H1 (cell line): ENCODE measurements at regions not wholly inside any gene's neighbourhood (a gene's known extent, or its start where the extent isn't known, plus 50 kb on each side); places are given as distances from the start of the nearest gene placed in this dataset.

ENCODE experiments used
- CTCF ChIA-PET: fragments of 300-600 bp; sonication (Branson Sonifier 250); formaldehyde crosslinking; loops from one replicate; lab custom pipeline; 2021; ENCODE audit not compliant: partially characterized antibody; lab: Charles Lee
- POLR2A ChIA-PET: fragments of 300-600 bp; sonication (Branson Sonifier 250); formaldehyde crosslinking; loops from one replicate; lab custom pipeline; 2021; ENCODE audit warnings: inconsistent platforms; ENCODE audit not compliant: partially characterized antibody; lab: Charles Lee
- DNase-seq, 2 experiments: peaks; one replicate each; pipeline versions ENCODE4 v3.0.0 to v3.0.0-alpha.2; 2010 to 2022; ENCODE audit warnings: low spot score in 2 of 2, low read depth in 1 of 2, mixed read lengths in 1 of 2
- FAIRE-seq: peaks from 2 replicates; lab custom pipeline; 2011; peaks lifted over from hg19 to GRCh38; lab: Jason Lieb, UNC
- H2AFZ ChIP-seq: 2 replicates; pipeline ENCODE4 v1.8.1; 2012; ENCODE audit warnings: low read length, inconsistent platforms
- H2AK5ac ChIP-seq: 2 replicates; pipeline ENCODE4 v1.6.1; 2013; ENCODE audit warnings: low read depth, low read length
- H2BK120ac ChIP-seq: replicated peaks from 2 replicates; pipeline ENCODE3; 2013; ENCODE audit warnings: low read depth, low read length, inconsistent platforms
- H2BK12ac ChIP-seq: 2 replicates; pipeline ENCODE4 v1.6.1; 2013; ENCODE audit warnings: low read depth, low read length
- H2BK15ac ChIP-seq: 2 replicates; pipeline ENCODE4 v1.6.1; 2013; ENCODE audit warnings: low read length
- H2BK20ac ChIP-seq: 2 replicates; pipeline ENCODE4 v1.6.1; 2013; ENCODE audit warnings: low read length
- H2BK5ac ChIP-seq: 2 replicates; pipeline ENCODE4 v1.6.1; 2013; ENCODE audit warnings: low read depth, low read length
- H3K14ac ChIP-seq: 2 replicates; pipeline ENCODE4 v1.6.1; 2013; ENCODE audit warnings: inconsistent platforms; ENCODE audit not compliant: insufficient read length
- H3K18ac ChIP-seq: 2 replicates; pipeline ENCODE4 v1.6.1; 2013; ENCODE audit warnings: low read length; ENCODE audit errors: extremely low read depth
- H3K23ac ChIP-seq: 2 replicates; pipeline ENCODE4 v1.6.1; 2013; ENCODE audit warnings: inconsistent platforms; ENCODE audit not compliant: insufficient read length
- H3K23me2 ChIP-seq: 2 replicates; pipeline ENCODE4 v1.6.1; 2013; ENCODE audit warnings: low read depth, low read length
- H3K27ac ChIP-seq: 2 replicates; pipeline ENCODE4 v1.6.1; 2011; ENCODE audit warnings: low read depth, low read length, inconsistent platforms
- H3K27me3 ChIP-seq, 4 experiments: replicated peaks in 1 of 4; 1 replicate in 1 of 4; 2 replicates in 3 of 4; pipeline versions ENCODE4 v1.6.1 to v1.8.1; 2011 to 2013; ENCODE audit warnings: low read length in 3 of 4, mild to moderate bottlenecking in 3 of 4, inconsistent platforms in 2 of 4, mixed read lengths in 2 of 4, moderate library complexity in 1 of 4; ENCODE audit not compliant: control insufficient read depth in 3 of 4, insufficient read depth in 3 of 4; ENCODE audit errors: extremely low read depth in 1 of 4
- H3K36me3 ChIP-seq, 4 experiments: 2 replicates each; pipeline versions ENCODE4 v1.6.1 to v1.8.1; 2011 to 2013; ENCODE audit warnings: mild to moderate bottlenecking in 4 of 4, low read length in 3 of 4, moderate library complexity in 2 of 4, control low read depth in 1 of 4, inconsistent platforms in 1 of 4; ENCODE audit not compliant: insufficient read depth in 4 of 4, control insufficient read depth in 2 of 4
- H3K4ac ChIP-seq: replicated peaks from 2 replicates; pipeline ENCODE3; 2013; ENCODE audit warnings: low read length, low read depth, mixed read lengths, inconsistent platforms; ENCODE audit not compliant: insufficient read length
- H3K4me1 ChIP-seq, 4 experiments: replicated peaks in 1 of 4; 1 replicate in 1 of 4; 2 replicates in 3 of 4; pipeline versions ENCODE4 v1.6.1 to v1.8.1; 2011 to 2013; ENCODE audit warnings: low read length in 3 of 4, inconsistent platforms in 2 of 4, mixed read lengths in 1 of 4; ENCODE audit not compliant: insufficient read depth in 4 of 4, control insufficient read depth in 3 of 4
- H3K4me2 ChIP-seq, 2 experiments: 2 replicates each; pipeline versions ENCODE4 v1.6.1 to v1.8.1; 2011 to 2013; ENCODE audit warnings: low read depth in 2 of 2, low read length in 2 of 2, control low read depth in 1 of 2, inconsistent platforms in 1 of 2, mild to moderate bottlenecking in 1 of 2; ENCODE audit not compliant: insufficient read depth in 1 of 2
- H3K4me3 ChIP-seq, 4 experiments: fragments of 200-600, 300-600 bp in 1 of 4; sonication (generic), shearing (Covaris generic), sonication (Bioruptor Twin) in 1 of 4; 2 replicates each; pipeline versions ENCODE4 v1.5.1 to v1.8.1; 2011 to 2016; ENCODE audit warnings: low read length in 4 of 4, low read depth in 3 of 4, control low read depth in 2 of 4, inconsistent platforms in 2 of 4, mild to moderate bottlenecking in 2 of 4, mixed read lengths in 1 of 4, moderate library complexity in 1 of 4; ENCODE audit not compliant: insufficient read depth in 2 of 4; ENCODE audit errors: extremely low read depth in 1 of 4
- H3K56ac ChIP-seq: replicated peaks from 2 replicates; pipeline ENCODE3; 2013; ENCODE audit warnings: low read depth, mild to moderate bottlenecking, mixed read lengths, low read length, inconsistent platforms; ENCODE audit not compliant: insufficient read length
- H3K79me1 ChIP-seq: 2 replicates; pipeline ENCODE4 v1.6.1; 2013; ENCODE audit warnings: low read depth, low read length, control low read depth
- H3K79me2 ChIP-seq, 2 experiments: 2 replicates each; pipeline versions ENCODE4 v1.6.1 to v1.8.1; 2012 to 2013; ENCODE audit warnings: low read length in 2 of 2, mild to moderate bottlenecking in 2 of 2, inconsistent platforms in 1 of 2; ENCODE audit not compliant: insufficient read depth in 2 of 2, control insufficient read depth in 1 of 2
- H3K9ac ChIP-seq, 4 experiments: replicated peaks in 1 of 4; 1 replicate in 1 of 4; 2 replicates in 3 of 4; pipeline versions ENCODE4 v1.6.1 to v1.8.1; 2011 to 2013; ENCODE audit warnings: low read depth in 3 of 4, low read length in 3 of 4, control low read depth in 2 of 4, mild to moderate bottlenecking in 2 of 4, moderate library complexity in 2 of 4, inconsistent platforms in 1 of 4; ENCODE audit errors: extremely low read depth in 1 of 4
- H3K9me3 ChIP-seq, 2 experiments: 2 replicates each; pipeline versions ENCODE4 v1.6.1 to v1.8.1; 2012 to 2013; ENCODE audit warnings: mild to moderate bottlenecking in 2 of 2, moderate library complexity in 2 of 2, control low read depth in 1 of 2, inconsistent platforms in 1 of 2, low read depth in 1 of 2, low read length in 1 of 2, mixed read lengths in 1 of 2; ENCODE audit not compliant: insufficient read depth in 2 of 2
- H4K20me1 ChIP-seq, 2 experiments: replicated peaks in 1 of 2; 2 replicates each; pipeline versions ENCODE3 to v1.8.1; 2011 to 2013; ENCODE audit warnings: inconsistent platforms in 2 of 2, low read length in 2 of 2, mild to moderate bottlenecking in 1 of 2; ENCODE audit not compliant: insufficient read depth in 2 of 2, control insufficient read depth in 1 of 2
- H4K5ac ChIP-seq: 2 replicates; pipeline ENCODE4 v1.6.1; 2013; ENCODE audit warnings: low read length, low read depth, mixed read lengths, inconsistent platforms; ENCODE audit not compliant: insufficient read length
- H4K8ac ChIP-seq: 2 replicates; pipeline ENCODE4 v1.8.0; 2013; ENCODE audit warnings: mild to moderate bottlenecking, moderate library complexity, low read length, inconsistent platforms; ENCODE audit not compliant: insufficient read depth; ENCODE audit errors: extremely low read depth
- H4K91ac ChIP-seq: replicated peaks from 2 replicates; pipeline ENCODE3; 2013; ENCODE audit warnings: low read length, mixed read lengths, inconsistent platforms; ENCODE audit not compliant: insufficient read length
- CHD7 ChIP-seq: fragments of 300-600 bp; sonication (generic); IDR thresholded peaks from 2 replicates; pipeline ENCODE4 v1.7.1; 2012; ENCODE audit warnings: low read length, moderate library complexity, mild to moderate bottlenecking, inconsistent platforms; ENCODE audit not compliant: insufficient replicate concordance
- WGBS, 2 experiments: shearing (Covaris generic) in 1 of 2; methylation state at CpG; one replicate each; pipeline versions ENCODE4 v1.1.6 to v1.1.7; 2013 to 2015; ENCODE audit warnings: low lambda C conversion rate in 2 of 2, mixed read lengths in 2 of 2, inconsistent platforms in 1 of 2, low coverage in 1 of 2, missing lambda C conversion rate in 1 of 2; ENCODE audit not compliant: insufficient replicate concordance in 2 of 2, insufficient coverage in 1 of 2, insufficient read length in 1 of 2; ENCODE audit errors: extremely low coverage in 1 of 2, missing lambda C conversion rate in 1 of 2; 5-methylcytosine and 5-hydroxymethylcytosine counted together

GRCh38 chr20:55513954-55514353 lies 491.4 kb downstream of the CBLN4 start:
- H3K79me1 ChIP-seq, result no peaks in the 10 kb centered on the region
- no peak overlapping the region for H3K14ac ChIP-seq
- H4K8ac ChIP-seq, result no peak overlapping the region
- no peak overlapping the region for H2AK5ac ChIP-seq
- H3K4me3 ChIP-seq, result no peak overlapping the region
- DNase-seq (no peak), FAIRE-seq (no peak)
- no peak overlapping the region for H3K23ac ChIP-seq
- ChIA-PET POLR2A (no interaction called here), CTCF (no interaction called here)
- no peaks in the 10 kb centered on the region for H3K79me2 ChIP-seq
- no peak overlapping the region for H2BK20ac ChIP-seq
- no peak overlapping the region for H2BK12ac ChIP-seq
- no peaks in the 10 kb centered on the region for H3K9me3 ChIP-seq
- 93% methylated on average over 4 of the region's 4 CpGs; no CpG with 5 or more reads in 1 of the 2 experiments for WGBS, 2 experiments
- no peak overlapping the region for H4K91ac ChIP-seq
- H2BK120ac ChIP-seq, result no peak overlapping the region
- no peaks in the 10 kb centered on the region for H4K20me1 ChIP-seq
- no peak overlapping the region for H3K4ac ChIP-seq
- H3K27me3 ChIP-seq, result no peaks in the 10 kb centered on the region
- no peaks in the 10 kb centered on the region for H3K36me3 ChIP-seq
- no peak overlapping the region for H4K5ac ChIP-seq
- H3K18ac ChIP-seq, result no peak overlapping the region
- H2BK5ac ChIP-seq, result no peak overlapping the region
- peaks cover 0 to 3% (median 0%) of the 10 kb centered on the region in 4 experiments; a peak in 1 of 7 replicates for H3K4me1 ChIP-seq
- H3K4me2 ChIP-seq, result no peak overlapping the region
- H3K9ac ChIP-seq, result no peak overlapping the region
- no peak overlapping the region for H3K56ac ChIP-seq
- no peak overlapping the region; the same call in 1 of the 2 replicates for H2AFZ ChIP-seq
- no peaks in the 10 kb centered on the region for H3K23me2 ChIP-seq
- no peak overlapping the region for H2BK15ac ChIP-seq
- no peak overlapping the region for H3K27ac ChIP-seq
- no peak for TF ChIP-seq CHD7
